ENCODE measurements at regions not wholly inside any gene's neighbourhood (a gene's known extent, or its start where the extent isn't known, plus 50 kb on each side); places are given as distances from the start of the nearest gene placed in this dataset.

DNA sequence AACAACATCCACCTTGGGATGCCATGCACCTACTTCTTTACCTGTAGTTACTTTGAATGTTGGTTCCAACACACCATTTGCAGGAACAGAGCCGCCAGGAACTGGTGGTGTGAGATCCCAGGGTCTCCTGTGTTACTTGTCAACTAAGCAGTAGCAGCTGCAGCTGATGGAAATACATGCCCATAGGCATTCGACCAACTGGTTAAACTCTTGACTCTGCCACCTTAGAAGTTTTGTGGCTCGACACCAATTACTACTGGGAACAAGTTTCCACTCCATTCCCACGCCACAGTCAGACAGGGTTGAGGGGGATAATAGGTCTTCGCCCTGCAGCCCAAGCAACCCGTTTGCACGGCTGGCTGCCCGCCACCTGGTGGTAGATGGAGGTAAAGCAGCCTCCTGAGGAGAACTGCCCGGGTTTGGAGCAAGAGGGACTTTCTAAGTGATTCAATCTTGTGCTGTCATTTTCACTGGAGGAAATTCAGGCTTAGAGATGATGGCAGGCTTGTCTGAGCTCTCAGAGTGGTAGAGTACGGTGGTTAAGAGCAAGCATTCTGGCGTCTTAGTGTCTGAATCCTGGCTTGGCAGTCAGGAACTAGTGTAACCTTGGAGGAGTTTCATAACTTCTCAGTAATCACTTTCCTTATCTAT lies 119.1 kb upstream of the TRIM2 start:
- no peaks in the 10 kb centered on the region for H3K27me3 ChIP-seq (ENCODE audit: insufficient read depth, low read depth)
- H3K4me1 ChIP-seq (ENCODE audit: low read depth, poor library complexity, severe bottlenecking) = peaks cover 27% of the 10 kb centered on the region
- H3K36me3 ChIP-seq (ENCODE audit: insufficient read depth) = no peaks in the 10 kb centered on the region
- H3K4me3 ChIP-seq (IDR thresholded peaks at IDR 0.05; ENCODE audit: insufficient read depth, low read depth, low read length) = no peak overlapping the region
- H3K9ac ChIP-seq = no peak overlapping the region
- H3K79me2 ChIP-seq (ENCODE audit: insufficient read depth, low read depth) = no peaks in the 10 kb centered on the region
- no peaks in the 10 kb centered on the region for H4K20me1 ChIP-seq (ENCODE audit: insufficient read depth)
- peak overlapping the region; percentile 44; the same call in 1 of the 2 replicates for H3K4me2 ChIP-seq
- no peak overlapping the region for H3K27ac ChIP-seq
- TF ChIP-seq, protein P1, sequence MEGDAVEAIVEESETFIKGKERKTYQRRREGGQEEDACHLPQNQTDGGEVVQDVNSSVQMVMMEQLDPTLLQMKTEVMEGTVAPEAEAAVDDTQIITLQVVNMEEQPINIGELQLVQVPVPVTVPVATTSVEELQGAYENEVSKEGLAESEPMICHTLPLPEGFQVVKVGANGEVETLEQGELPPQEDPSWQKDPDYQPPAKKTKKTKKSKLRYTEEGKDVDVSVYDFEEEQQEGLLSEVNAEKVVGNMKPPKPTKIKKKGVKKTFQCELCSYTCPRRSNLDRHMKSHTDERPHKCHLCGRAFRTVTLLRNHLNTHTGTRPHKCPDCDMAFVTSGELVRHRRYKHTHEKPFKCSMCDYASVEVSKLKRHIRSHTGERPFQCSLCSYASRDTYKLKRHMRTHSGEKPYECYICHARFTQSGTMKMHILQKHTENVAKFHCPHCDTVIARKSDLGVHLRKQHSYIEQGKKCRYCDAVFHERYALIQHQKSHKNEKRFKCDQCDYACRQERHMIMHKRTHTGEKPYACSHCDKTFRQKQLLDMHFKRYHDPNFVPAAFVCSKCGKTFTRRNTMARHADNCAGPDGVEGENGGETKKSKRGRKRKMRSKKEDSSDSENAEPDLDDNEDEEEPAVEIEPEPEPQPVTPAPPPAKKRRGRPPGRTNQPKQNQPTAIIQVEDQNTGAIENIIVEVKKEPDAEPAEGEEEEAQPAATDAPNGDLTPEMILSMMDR (conservative IDR thresholded peaks at IDR 0.05; ENCODE audit: low read depth, low read length) = peak; percentile 99
- peak overlapping the region; percentile 44 for H2AFZ ChIP-seq (ENCODE audit: low read depth)

DNA sequence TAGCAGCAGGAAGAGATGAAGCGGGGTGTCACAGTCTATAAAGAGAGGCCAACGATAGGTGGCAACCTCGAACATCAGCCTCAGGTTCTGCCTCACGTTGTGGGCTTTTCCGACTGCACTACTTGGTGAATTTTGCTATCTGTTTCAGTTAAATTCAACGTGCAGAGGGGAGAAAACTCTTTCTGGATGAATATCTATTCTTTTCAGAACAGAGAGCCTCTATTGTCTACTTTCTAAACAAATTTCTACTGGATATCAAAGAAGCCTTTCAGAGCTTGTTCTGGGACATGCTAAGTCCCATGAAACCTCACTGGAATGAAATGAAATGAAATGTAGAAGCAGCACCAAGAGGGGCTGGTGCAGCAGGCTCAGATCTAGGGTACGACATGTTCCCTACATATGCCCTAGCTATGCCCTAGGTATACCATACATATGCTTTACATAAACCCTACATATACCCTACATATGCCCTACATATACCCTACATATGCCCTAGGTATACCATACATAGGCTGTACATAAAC lies 116.5 kb upstream of the TRIM2 start:
- Histone ChIP-seq H3K36me3 (ENCODE audit: insufficient read depth) (no peaks in the 10 kb centered on the region), H3K9ac (no peak overlapping the region), H3K79me2 (ENCODE audit: insufficient read depth, low read depth) (no peaks in the 10 kb centered on the region), H3K4me3 (IDR thresholded peaks at IDR 0.05; ENCODE audit: insufficient read depth, low read depth, low read length) (no peak overlapping the region), H2AFZ (ENCODE audit: low read depth) (no peak overlapping the region), H3K4me1 (ENCODE audit: low read depth, poor library complexity, severe bottlenecking) (peaks cover 27% of the 10 kb centered on the region), H3K27me3 (ENCODE audit: insufficient read depth, low read depth) (no peaks in the 10 kb centered on the region), H3K27ac (no peak overlapping the region), H4K20me1 (ENCODE audit: insufficient read depth) (no peaks in the 10 kb centered on the region), H3K4me2 (no peak overlapping the region)
- TF ChIP-seq, protein P1 (conservative IDR thresholded peaks at IDR 0.05; ENCODE audit: low read depth, low read length) = no peak

DNA sequence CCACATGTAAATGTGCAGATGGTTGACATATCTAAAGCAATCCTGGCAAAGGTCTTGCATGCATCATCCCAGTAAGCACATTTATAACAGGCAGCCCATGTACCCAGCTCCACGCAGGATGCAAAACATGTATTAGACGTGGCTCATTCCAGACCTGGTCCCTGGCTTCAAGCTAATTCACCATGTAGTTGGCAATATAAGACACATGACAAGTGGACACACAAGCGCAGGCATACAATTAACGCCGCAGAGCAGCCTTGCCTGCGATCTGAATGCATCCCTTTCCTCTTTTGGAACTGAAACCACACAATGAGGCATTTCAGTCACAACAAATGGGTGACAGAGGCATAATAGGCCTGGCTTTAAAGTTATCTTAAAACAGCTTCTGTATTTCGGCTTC lies 114.5 kb upstream of the TRIM2 start:
- TF ChIP-seq, protein P1 (conservative IDR thresholded peaks at IDR 0.05; ENCODE audit: low read depth, low read length) = no peak
- Histone ChIP-seq H3K4me3 (IDR thresholded peaks at IDR 0.05; ENCODE audit: insufficient read depth, low read depth, low read length) (no peak overlapping the region), H2AFZ (ENCODE audit: low read depth) (no peak overlapping the region), H3K27ac (no peak overlapping the region), H4K20me1 (ENCODE audit: insufficient read depth) (no peaks in the 10 kb centered on the region), H3K4me1 (ENCODE audit: low read depth, poor library complexity, severe bottlenecking) (peaks cover 14% of the 10 kb centered on the region), H3K27me3 (ENCODE audit: insufficient read depth, low read depth) (no peaks in the 10 kb centered on the region), H3K9ac (no peak overlapping the region), H3K4me2 (no peak overlapping the region), H3K79me2 (ENCODE audit: insufficient read depth, low read depth) (no peaks in the 10 kb centered on the region), H3K36me3 (ENCODE audit: insufficient read depth) (no peaks in the 10 kb centered on the region)

DNA sequence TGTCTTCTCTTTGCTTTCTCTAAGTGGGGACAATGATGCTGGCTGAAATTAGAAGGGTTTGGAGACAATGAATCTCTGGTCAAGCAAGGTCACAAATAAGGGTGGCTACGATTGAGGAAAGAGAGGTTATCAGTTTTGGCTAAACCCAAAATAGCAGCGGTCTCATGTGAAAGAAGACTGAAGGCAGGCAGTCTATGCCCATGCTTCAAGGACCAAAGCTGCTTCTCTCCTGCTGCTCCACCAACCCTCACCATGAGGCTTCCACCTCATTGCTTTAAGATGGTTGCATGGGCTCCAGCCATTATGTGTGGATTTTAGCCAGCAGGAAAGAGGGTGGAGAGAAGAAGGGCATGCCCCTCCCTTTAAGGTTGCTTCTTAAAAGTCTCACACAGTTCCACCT lies 114.1 kb upstream of the TRIM2 start:
- Histone ChIP-seq H3K27me3 (ENCODE audit: insufficient read depth, low read depth) (no peaks in the 10 kb centered on the region), H3K4me1 (ENCODE audit: low read depth, poor library complexity, severe bottlenecking) (peaks cover 10% of the 10 kb centered on the region), H3K27ac (no peak overlapping the region), H3K9ac (no peak overlapping the region), H2AFZ (ENCODE audit: low read depth) (no peak overlapping the region), H3K36me3 (ENCODE audit: insufficient read depth) (no peaks in the 10 kb centered on the region), H3K79me2 (ENCODE audit: insufficient read depth, low read depth) (no peaks in the 10 kb centered on the region), H4K20me1 (ENCODE audit: insufficient read depth) (no peaks in the 10 kb centered on the region), H3K4me2 (no peak overlapping the region), H3K4me3 (IDR thresholded peaks at IDR 0.05; ENCODE audit: insufficient read depth, low read depth, low read length) (no peak overlapping the region)
- TF ChIP-seq, protein P1 (conservative IDR thresholded peaks at IDR 0.05; ENCODE audit: low read depth, low read length) = no peak
